Keratinocyte (primary cell): ENCODE measurements at regions not wholly inside any gene's neighbourhood (a gene's known extent, or its start where the extent isn't known, plus 50 kb on each side); places are given as distances from the start of the nearest gene placed in this dataset.

Experiments used
- DNase-seq: peaks from one replicate; pipeline ENCODE4 v3.0.0-alpha.2; 2011; ENCODE audit warnings: low read depth, missing footprints, low spot score
- FAIRE-seq: peaks from 2 replicates; lab custom pipeline; 2011; peaks lifted over from hg19 to GRCh38; lab: Jason Lieb, UNC
- H2AFZ ChIP-seq: 2 replicates; pipeline ENCODE4 v1.6.0; 2012; ENCODE audit warnings: low read length, control low read depth, inconsistent platforms; ENCODE audit not compliant: control insufficient read depth
- H3K27ac ChIP-seq: 2 replicates; pipeline ENCODE4 v1.5.1; 2011; ENCODE audit warnings: low read length; ENCODE audit not compliant: control insufficient read depth, insufficient read depth
- H3K27me3 ChIP-seq: 3 replicates; pipeline ENCODE4 v1.6.0; 2011; ENCODE audit warnings: low read length; ENCODE audit not compliant: control insufficient read depth, insufficient read depth; ENCODE audit errors: extremely low read depth
- H3K36me3 ChIP-seq, 2 experiments: 2 replicates in 1 of 2; 3 replicates in 1 of 2; pipeline ENCODE4 v1.5.1; 2011; ENCODE audit warnings: low read length in 2 of 2, mild to moderate bottlenecking in 1 of 2; ENCODE audit not compliant: control insufficient read depth in 2 of 2, insufficient read depth in 2 of 2; ENCODE audit errors: extremely low read depth in 1 of 2
- H3K4me1 ChIP-seq: 3 replicates; pipeline ENCODE4 v1.5.1; 2011; ENCODE audit warnings: low read length; ENCODE audit not compliant: control insufficient read depth, insufficient read depth; ENCODE audit errors: extremely low read depth
- H3K4me2 ChIP-seq: 3 replicates; pipeline ENCODE4 v1.6.0; 2011; ENCODE audit warnings: low read depth, low read length; ENCODE audit not compliant: control insufficient read depth, insufficient read depth; ENCODE audit errors: extremely low read depth
- H3K4me3 ChIP-seq, 3 experiments: fragments of 200-600 bp in 1 of 3; sonication (generic) in 1 of 3; 2 replicates in 2 of 3; 3 replicates in 1 of 3; pipeline ENCODE4 v1.5.1; 2011 to 2016; ENCODE audit warnings: low read length in 3 of 3, mild to moderate bottlenecking in 3 of 3, control low read depth in 2 of 3, inconsistent platforms in 1 of 3, low read depth in 1 of 3, mixed read lengths in 1 of 3, mixed run types in 1 of 3, moderate library complexity in 1 of 3; ENCODE audit not compliant: control insufficient read depth in 2 of 3, insufficient read depth in 2 of 3; ENCODE audit errors: extremely low read depth in 1 of 3
- H3K79me2 ChIP-seq: 2 replicates; pipeline ENCODE4 v1.6.0; 2012; ENCODE audit warnings: low read length; ENCODE audit not compliant: control insufficient read depth, insufficient read depth
- H3K9ac ChIP-seq: 3 replicates; pipeline ENCODE4 v1.6.0; 2011; ENCODE audit warnings: low read length; ENCODE audit not compliant: control insufficient read depth, insufficient read depth; ENCODE audit errors: extremely low read depth
- H3K9me1 ChIP-seq: 3 replicates; pipeline ENCODE4 v1.6.0; 2011; ENCODE audit warnings: low read length; ENCODE audit not compliant: control insufficient read depth, insufficient read depth; ENCODE audit errors: extremely low read depth
- H3K9me3 ChIP-seq: 2 replicates; pipeline ENCODE4 v1.5.1; 2012; ENCODE audit warnings: low read depth, low read length; ENCODE audit not compliant: control insufficient read depth
- H4K20me1 ChIP-seq: 3 replicates; pipeline ENCODE4 v1.6.0; 2011; ENCODE audit warnings: low read length; ENCODE audit not compliant: control insufficient read depth, insufficient read depth; ENCODE audit errors: extremely low read depth
- CTCF ChIP-seq, 3 experiments: IDR thresholded peaks in 1 of 3; conservative IDR thresholded peaks in 1 of 3; optimal IDR thresholded peaks in 1 of 3; 2 replicates in 2 of 3; 3 replicates in 1 of 3; pipeline versions ENCODE3 to v1.5.1; 2011; ENCODE audit warnings: low read length in 3 of 3, mild to moderate bottlenecking in 3 of 3, moderate library complexity in 2 of 3, control low read depth in 1 of 3, inconsistent platforms in 1 of 3; ENCODE audit not compliant: insufficient read depth in 2 of 3; ENCODE audit errors: extremely low read depth in 1 of 3
- EZH2 ChIP-seq: IDR thresholded peaks from one replicate; pipeline ENCODE4 v1.6.1; 2012; ENCODE audit warnings: inconsistent platforms, mild to moderate bottlenecking, low read length, moderate library complexity
- dilution Hi-C: fragments of 300-500 bp; cut with MboI; formaldehyde crosslinking; loops from one replicate; pipeline ENCODE4 v1.7.0; 2020; ENCODE audit warnings: low sequenced_read_pairs; ENCODE audit not compliant: extremely low pct_ligation_motif_present

GRCh38 chr13:88183440-88183839 lies 512.3 kb downstream of the SLITRK5 start:
- Histone ChIP-seq H3K4me2 (no peak overlapping the region), H3K36me3 (no peaks in the 10 kb centered on the region), H3K79me2 (no peaks in the 10 kb centered on the region), H3K9me3 (no peaks in the 10 kb centered on the region), H3K4me1 (no peaks in the 10 kb centered on the region), H3K27ac (no peak overlapping the region), H3K9ac (no peak overlapping the region), H3K27me3 (no peaks in the 10 kb centered on the region), H4K20me1 (no peaks in the 10 kb centered on the region), H2AFZ (no peak overlapping the region), H3K4me3 (no peak overlapping the region), H3K9me1 (no peaks in the 10 kb centered on the region)
- dilution Hi-C loops: no loop called here
- no peak for TF ChIP-seq CTCF (optimal IDR thresholded peaks at IDR 0.05 in 1 of 3, IDR thresholded peaks at IDR 0.05 in 1 of 3, conservative IDR thresholded peaks at IDR 0.05 in 1 of 3; ENCODE audit: extremely low read depth in 1 of 3, insufficient read depth in 2 of 3, low read length in 3 of 3)
- TF ChIP-seq EZH2: no peak
- no peak for DNase-seq
- no peak for FAIRE-seq

- Histone ChIP-seq H3K4me1 (no peaks in the 10 kb centered on the region), H3K79me2 (no peaks in the 10 kb centered on the region), H3K4me2 (no peak overlapping the region), H3K4me3 (no peak overlapping the region), H3K27ac (no peak overlapping the region), H4K20me1 (no peaks in the 10 kb centered on the region), H2AFZ (no peak overlapping the region), H3K9me3 (no peaks in the 10 kb centered on the region), H3K9ac (no peak overlapping the region), H3K27me3 (no peaks in the 10 kb centered on the region), H3K36me3 (no peaks in the 10 kb centered on the region), H3K9me1 (no peaks in the 10 kb centered on the region)
- DNase-seq: no peak
- FAIRE-seq: no peak
- TF ChIP-seq EZH2 (no peak), CTCF (optimal IDR thresholded peaks at IDR 0.05 in 1 of 3, IDR thresholded peaks at IDR 0.05 in 1 of 3, conservative IDR thresholded peaks at IDR 0.05 in 1 of 3; ENCODE audit: extremely low read depth in 1 of 3, insufficient read depth in 2 of 3, low read length in 3 of 3) (no peak)
- dilution Hi-C loops: no loop called here
These were observed 517.8 kb downstream of the SLITRK5 start for GRCh38 chr13:88188986-88189385.
